OCI-LY3 (cell line): ENCODE measurements at regions not wholly inside any gene's neighbourhood (a gene's known extent, or its start where the extent isn't known, plus 50 kb on each side); places are given as distances from the start of the nearest gene placed in this dataset.

Source experiments
- CTCF ChIP-seq: fragments of 200-600, 300-600 bp; sonication (generic); IDR thresholded peaks from 2 replicates; pipeline ENCODE4 v1.5.1; 2014; ENCODE audit warnings: antibody characterized with exemption, low read length, low read depth
- EZH2phosphoT487 ChIP-seq: fragments of 200-600 bp; shearing (Covaris generic); IDR thresholded peaks from 2 replicates; pipeline ENCODE4 v1.6.1; 2018; ENCODE audit warnings: antibody characterized with exemption, mixed run types, low read depth

DNA sequence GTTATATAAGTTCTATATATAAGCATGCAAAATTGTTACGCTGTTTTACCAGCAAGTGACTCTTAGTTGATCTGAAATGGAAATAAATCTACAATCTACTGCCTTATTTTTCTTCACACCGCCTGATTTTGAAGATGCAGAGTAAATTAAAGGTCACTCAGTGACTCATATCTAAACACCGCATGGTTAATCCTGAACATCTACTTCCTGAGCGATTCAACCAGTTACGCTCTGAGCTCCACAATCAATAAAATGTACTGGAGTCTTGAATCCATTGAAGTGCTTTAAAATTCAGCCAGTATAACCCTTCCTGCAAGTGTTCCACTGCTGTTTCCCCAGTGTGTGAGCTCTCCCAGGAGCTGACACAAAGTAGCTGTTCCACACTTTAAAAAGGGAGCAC, 192.8 kb downstream of the SLC7A11 start:
- no peak for TF ChIP-seq CTCF
- no peak for TF ChIP-seq EZH2phosphoT487
